ENCODE measurements at regions not wholly inside any gene's neighbourhood (a gene's known extent, or its start where the extent isn't known, plus 50 kb on each side); places are given as distances from the start of the nearest gene placed in this dataset.
"Not testable (repeated sequence)": the region's sequence is repeated elsewhere in the genome, so short reads cannot be mapped to it uniquely, and the experiment has no call there.

DNA sequence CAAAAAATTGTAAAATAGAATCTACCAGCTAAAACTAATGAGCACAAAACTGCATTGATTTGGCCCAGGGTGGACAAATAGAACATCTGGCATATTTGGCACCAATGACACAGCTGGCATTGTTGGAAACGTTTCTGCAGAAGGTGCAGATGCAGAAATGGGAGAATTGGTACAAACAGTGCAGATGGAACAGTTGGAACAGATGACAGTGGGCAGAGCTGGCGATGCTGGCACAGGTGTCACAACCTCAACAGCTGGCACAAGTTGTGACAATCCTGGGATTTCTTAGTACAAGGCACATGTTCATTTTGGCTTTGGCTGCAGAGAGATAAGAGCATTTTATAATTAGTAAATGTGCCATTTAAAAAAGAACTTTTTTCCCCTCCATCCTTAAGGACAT lies 91.1 kb upstream of the ZBTB18 start:
- DNase-seq (ENCODE audit: low spot score in 2 of 2) = no peak
- Histone ChIP-seq H3K4me3 (no peak overlapping the region), H3K36me3 (no peaks in the 10 kb centered on the region), H3K4me1 (no peaks in the 10 kb centered on the region), H3K27me3 (no peaks in the 10 kb centered on the region), H3K27ac (no peak overlapping the region), H3K9me3 (no peaks in the 10 kb centered on the region)
- intact Hi-C loops (cut with DNase I; ENCODE audit: low total_unique reads) = no loop called here
- TF ChIP-seq POLR2AphosphoS5 (IDR thresholded peaks at IDR 0.05) = no peak

DNA sequence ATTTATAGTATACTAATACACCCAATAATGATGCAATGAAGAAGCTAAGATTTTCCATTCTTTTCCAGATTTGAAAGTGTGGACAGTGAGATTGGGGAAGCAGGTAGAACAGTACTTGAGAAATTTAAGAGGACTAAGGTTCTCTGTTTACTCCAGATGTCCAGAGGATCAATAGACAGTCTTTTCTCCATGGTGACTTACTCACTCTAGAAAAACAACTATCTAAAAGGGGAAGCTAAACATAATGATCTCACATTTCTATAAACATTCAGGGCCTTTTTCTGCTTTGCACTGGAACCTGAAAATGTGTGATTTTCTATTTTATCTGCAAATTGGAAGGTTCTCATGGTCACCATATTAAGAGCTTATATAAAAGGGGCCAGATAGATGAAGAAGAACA lies 93.9 kb upstream of the ZBTB18 start:
- Histone ChIP-seq H3K27ac (no peak overlapping the region), H3K27me3 (no peaks in the 10 kb centered on the region), H3K4me1 (no peaks in the 10 kb centered on the region), H3K9me3 (no peaks in the 10 kb centered on the region), H3K36me3 (no peaks in the 10 kb centered on the region), H3K4me3 (no peak overlapping the region)
- no peak for DNase-seq (ENCODE audit: low spot score in 2 of 2)
- intact Hi-C loops (cut with DNase I; ENCODE audit: low total_unique reads) = no loop called here
- TF ChIP-seq POLR2AphosphoS5 (IDR thresholded peaks at IDR 0.05) = no peak
- TF ChIP-seq POLR2A (IDR thresholded peaks at IDR 0.05) = no peak
- TF ChIP-seq, protein P1, sequence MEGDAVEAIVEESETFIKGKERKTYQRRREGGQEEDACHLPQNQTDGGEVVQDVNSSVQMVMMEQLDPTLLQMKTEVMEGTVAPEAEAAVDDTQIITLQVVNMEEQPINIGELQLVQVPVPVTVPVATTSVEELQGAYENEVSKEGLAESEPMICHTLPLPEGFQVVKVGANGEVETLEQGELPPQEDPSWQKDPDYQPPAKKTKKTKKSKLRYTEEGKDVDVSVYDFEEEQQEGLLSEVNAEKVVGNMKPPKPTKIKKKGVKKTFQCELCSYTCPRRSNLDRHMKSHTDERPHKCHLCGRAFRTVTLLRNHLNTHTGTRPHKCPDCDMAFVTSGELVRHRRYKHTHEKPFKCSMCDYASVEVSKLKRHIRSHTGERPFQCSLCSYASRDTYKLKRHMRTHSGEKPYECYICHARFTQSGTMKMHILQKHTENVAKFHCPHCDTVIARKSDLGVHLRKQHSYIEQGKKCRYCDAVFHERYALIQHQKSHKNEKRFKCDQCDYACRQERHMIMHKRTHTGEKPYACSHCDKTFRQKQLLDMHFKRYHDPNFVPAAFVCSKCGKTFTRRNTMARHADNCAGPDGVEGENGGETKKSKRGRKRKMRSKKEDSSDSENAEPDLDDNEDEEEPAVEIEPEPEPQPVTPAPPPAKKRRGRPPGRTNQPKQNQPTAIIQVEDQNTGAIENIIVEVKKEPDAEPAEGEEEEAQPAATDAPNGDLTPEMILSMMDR (IDR thresholded peaks at IDR 0.05) = no peak

DNA sequence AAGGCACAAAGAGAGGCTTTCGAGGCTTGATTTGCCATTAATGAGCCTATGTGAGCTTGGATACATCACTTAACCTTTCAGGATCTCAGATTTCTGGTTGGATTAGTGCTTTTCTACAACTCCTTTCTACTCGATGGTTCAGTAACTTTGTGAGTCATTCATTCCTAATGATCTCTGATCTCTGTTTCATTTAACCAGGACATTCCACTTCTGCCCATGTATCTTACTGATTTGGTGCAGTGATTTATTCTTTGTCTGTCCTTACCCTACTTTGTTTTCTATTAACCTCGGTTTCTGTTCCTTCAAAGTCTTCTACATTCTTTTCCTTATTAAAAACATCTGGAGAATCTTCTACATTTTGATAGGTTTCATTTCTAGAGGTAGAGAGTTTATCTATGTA lies 94.6 kb upstream of the ZBTB18 start:
- Histone ChIP-seq H3K36me3 (no peaks in the 10 kb centered on the region), H3K27ac (no peak overlapping the region), H3K4me3 (no peak overlapping the region), H3K27me3 (no peaks in the 10 kb centered on the region), H3K9me3 (no peaks in the 10 kb centered on the region), H3K4me1 (no peaks in the 10 kb centered on the region)
- no peak for TF ChIP-seq POLR2AphosphoS5 (IDR thresholded peaks at IDR 0.05)
- no peak for TF ChIP-seq POLR2A (IDR thresholded peaks at IDR 0.05)
- TF ChIP-seq, protein P1 (IDR thresholded peaks at IDR 0.05) = no peak
- no peak for DNase-seq (ENCODE audit: low spot score in 2 of 2)
- intact Hi-C loops (cut with DNase I; ENCODE audit: low total_unique reads) = no loop called here

DNA sequence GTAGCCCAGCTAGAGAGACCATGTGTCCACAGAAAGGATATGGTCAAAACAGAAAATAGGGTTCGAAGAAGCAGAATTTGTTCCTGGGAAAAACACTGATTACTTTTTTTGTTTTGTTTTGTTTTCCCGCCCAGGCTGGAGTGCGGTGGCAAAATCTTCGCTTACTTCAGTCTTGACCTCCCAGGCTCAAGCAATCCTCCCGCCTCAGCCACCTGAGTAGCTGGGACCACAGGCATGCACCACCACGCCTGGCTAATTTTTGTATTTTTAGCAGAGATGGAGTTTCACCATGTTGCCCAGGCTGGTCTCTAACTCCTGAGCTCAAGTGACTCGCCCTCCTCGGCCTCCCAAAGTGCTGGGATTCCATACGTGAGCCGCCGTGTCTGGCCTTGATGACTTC lies 99.9 kb upstream of the ZBTB18 start:
- H3K4me3 ChIP-seq; H3K4me1 ChIP-seq; H3K36me3 ChIP-seq; intact Hi-C loops (cut with DNase I; ENCODE audit: low total_unique reads); H3K27me3 ChIP-seq; H3K9me3 ChIP-seq; H3K27ac ChIP-seq; DNase-seq (ENCODE audit: low spot score in 2 of 2): not testable (repeated sequence)

DNA sequence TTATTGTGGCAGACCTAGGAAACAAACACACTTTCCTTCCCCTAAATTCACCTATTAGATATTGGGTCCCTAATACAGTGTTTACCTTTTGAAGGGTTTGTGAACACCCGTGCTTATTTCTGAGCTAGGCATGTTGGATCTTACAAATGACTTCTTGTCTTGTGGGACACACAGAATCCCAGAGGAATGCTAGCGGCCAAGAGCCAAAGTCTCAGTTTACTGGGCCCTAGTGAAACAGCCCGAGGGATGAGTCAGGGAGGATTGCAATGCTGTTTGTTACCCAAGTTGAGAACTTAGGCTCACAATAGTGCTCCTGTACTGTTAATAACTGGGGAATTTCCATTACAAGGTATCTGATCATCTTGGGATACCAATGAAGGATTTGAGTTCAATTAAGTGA lies 100.1 kb upstream of the AKT3 start:
- peak in 1 of 2 donors; percentile 27 for DNase-seq (ENCODE audit: low spot score in 2 of 2)
- intact Hi-C loops (cut with DNase I; ENCODE audit: low total_unique reads) = no loop called here

DNA sequence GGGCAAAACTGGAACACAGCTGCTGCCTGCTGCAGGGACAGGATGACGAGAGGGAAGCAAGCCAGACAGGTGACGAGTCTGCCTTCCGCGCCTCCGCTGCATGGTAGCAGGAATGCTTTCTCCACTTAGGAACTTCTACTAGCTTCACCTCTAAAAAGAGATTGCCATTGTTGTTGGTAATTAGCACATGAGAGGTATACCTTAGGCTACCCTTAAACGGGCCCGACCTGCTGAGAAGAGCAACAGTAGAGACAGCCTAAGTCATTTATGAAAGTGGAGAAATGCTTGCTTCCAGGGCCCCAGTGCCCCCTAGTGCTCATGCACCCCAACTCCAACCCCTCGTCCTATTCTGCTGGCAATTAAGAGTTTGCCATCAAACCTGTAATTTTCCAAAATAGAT lies 96.9 kb upstream of the AKT3 start:
- H3K4me1 ChIP-seq = no peaks in the 10 kb centered on the region
- no peak overlapping the region for H3K4me3 ChIP-seq
- no peaks in the 10 kb centered on the region for H3K36me3 ChIP-seq
- no peaks in the 10 kb centered on the region for H3K9me3 ChIP-seq
- no peaks in the 10 kb centered on the region for H3K27me3 ChIP-seq
- TF ChIP-seq, protein P1 (IDR thresholded peaks at IDR 0.05) = no peak
- TF ChIP-seq POLR2AphosphoS5 (IDR thresholded peaks at IDR 0.05) = no peak
- no peak for TF ChIP-seq POLR2A (IDR thresholded peaks at IDR 0.05)
- H3K27ac ChIP-seq = no peak overlapping the region
- intact Hi-C loops (cut with DNase I; ENCODE audit: low total_unique reads) = no loop called here
- DNase-seq (ENCODE audit: low spot score in 2 of 2) = no peak

More for the DNA sequence above, 100.1 kb upstream of the AKT3 start:
- H3K36me3 ChIP-seq = no peaks in the 10 kb centered on the region
- H3K27me3 ChIP-seq = no peaks in the 10 kb centered on the region
- no peak overlapping the region for H3K4me3 ChIP-seq
- TF ChIP-seq POLR2A (IDR thresholded peaks at IDR 0.05) = no peak
- TF ChIP-seq, protein P1 (IDR thresholded peaks at IDR 0.05) = no peak
- TF ChIP-seq POLR2AphosphoS5 (IDR thresholded peaks at IDR 0.05) = no peak
- no peak overlapping the region for H3K27ac ChIP-seq
- no peaks in the 10 kb centered on the region for H3K9me3 ChIP-seq
- no peaks in the 10 kb centered on the region for H3K4me1 ChIP-seq
